Fibroblast of villous mesenchyme (primary cell): ENCODE measurements at regions not wholly inside any gene's neighbourhood (a gene's known extent, or its start where the extent isn't known, plus 50 kb on each side); places are given as distances from the start of the nearest gene placed in this dataset.
"Not testable (repeated sequence)": the region's sequence is repeated elsewhere in the genome, so short reads cannot be mapped to it uniquely, and the experiment has no call there.

Experiments
- DNase-seq: peaks from one replicate; pipeline ENCODE4 v3.0.0-alpha.2; 2010; ENCODE audit warnings: low read depth
- H3K4me3 ChIP-seq: 2 replicates; pipeline ENCODE4 v1.5.1; 2011; ENCODE audit warnings: low read depth, mild to moderate bottlenecking, low read length
- CTCF ChIP-seq: IDR thresholded peaks from 2 replicates; pipeline ENCODE4 v1.5.1; 2012; ENCODE audit warnings: low read depth, mild to moderate bottlenecking, low read length; ENCODE audit not compliant: insufficient read depth

DNA sequence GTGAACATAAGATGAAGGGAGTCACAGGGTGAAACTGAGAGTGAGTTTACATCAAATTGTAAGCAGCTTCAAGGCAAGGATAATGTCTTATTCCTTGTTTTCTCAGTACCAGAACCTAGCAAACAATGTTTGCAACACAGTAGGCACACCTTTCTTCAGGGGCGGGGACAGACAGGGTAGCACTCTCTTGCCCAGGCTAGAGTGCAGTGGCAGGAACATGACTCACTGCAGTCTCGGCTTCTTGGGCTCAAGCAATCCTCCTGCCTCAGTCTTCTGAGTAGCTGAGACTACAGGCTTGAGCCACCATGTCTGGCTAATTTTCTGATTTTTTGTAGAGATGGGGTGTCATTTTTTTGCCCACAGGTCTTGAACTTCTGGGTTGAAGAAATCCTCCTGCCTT, 299.8 kb downstream of the CD83 start:
- no peak for DNase-seq
- no peak overlapping the region for H3K4me3 ChIP-seq
- TF ChIP-seq CTCF: no peak

GRCh38 chr6:14419224-14419623, 301.7 kb downstream of the CD83 start:
- H3K4me3 ChIP-seq, DNase-seq: not testable (repeated sequence)

GRCh38 chr6:14422061-14422460, 304.5 kb downstream of the CD83 start:
- no peak for TF ChIP-seq CTCF
- DNase-seq: no peak

DNA sequence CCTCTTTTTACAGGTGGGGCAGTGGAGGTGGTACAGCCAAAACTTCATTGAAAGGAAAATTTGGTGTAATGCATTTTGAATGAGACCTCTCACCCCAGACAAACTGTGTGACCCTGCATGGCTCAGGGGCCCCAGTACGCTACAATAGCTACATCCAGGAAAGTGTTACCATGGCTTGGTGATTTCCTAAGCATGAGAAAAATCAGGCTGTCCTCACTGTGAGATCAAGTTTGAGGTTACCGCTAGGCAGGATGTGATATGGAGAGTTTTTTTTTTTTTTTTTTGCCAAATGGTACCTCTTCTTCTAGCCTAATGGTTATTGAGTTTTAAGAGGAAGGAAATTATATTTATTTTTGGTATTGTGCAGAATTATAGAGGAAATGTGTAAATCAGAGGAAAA, 305.3 kb downstream of the CD83 start:
- no peak for DNase-seq
- H3K4me3 ChIP-seq: no peak overlapping the region
- TF ChIP-seq CTCF: no peak

More at GRCh38 chr6:14422061-14422460, 304.5 kb downstream of the CD83 start:
- H3K4me3 ChIP-seq: no peak overlapping the region

DNA sequence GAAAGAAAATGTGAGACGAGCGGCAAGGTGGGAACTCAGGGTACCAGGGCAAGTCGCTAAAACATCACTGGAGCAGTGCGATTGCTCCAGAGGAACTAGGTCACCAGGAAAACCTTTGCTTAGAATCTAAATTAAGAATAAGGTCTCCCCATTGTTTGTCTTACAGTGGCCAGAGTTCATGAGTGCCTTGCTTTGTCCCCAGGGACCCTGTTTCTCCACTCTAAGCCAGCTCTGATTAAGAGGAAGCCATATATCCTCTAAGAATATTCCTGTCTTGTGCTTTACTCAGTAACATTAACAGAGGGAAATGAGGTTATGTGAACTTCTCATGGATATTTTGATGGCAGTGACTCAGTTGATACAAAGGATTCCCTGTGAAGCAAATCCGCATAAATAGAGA, 305.8 kb downstream of the CD83 start:
- DNase-seq: peak; percentile 0
- H3K4me3 ChIP-seq: no peak overlapping the region
- no peak for TF ChIP-seq CTCF

DNA sequence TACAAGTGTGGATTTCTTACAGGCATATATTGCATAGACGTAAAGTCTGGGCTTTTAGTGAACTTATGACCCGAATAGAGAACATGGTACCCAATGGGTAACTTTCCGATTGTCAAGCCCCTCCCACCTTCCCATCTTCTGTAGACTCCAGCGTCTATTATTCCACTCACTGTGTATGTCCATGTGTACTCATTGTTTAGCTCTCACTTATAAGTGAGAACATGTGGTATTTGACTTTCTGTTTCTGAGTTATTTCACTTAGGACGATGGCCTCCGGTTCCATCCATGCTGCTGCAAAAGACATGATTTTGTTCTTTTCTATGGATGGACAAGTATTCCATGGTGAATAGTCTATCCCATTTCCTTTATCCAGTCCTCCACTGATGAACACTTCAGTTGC, 306.4 kb downstream of the CD83 start:
- no peak for TF ChIP-seq CTCF
- no peak for DNase-seq
- no peak overlapping the region for H3K4me3 ChIP-seq

- H3K4me3 ChIP-seq: no peak overlapping the region
- no peak for DNase-seq
- no peak for TF ChIP-seq CTCF
Observed at GRCh38 chr6:14425805-14426204, 308.2 kb downstream of the CD83 start.
